Body of pancreas (tissue), 4 donors: ENCODE measurements at regions not wholly inside any gene's neighbourhood (a gene's known extent, or its start where the extent isn't known, plus 50 kb on each side); places are given as distances from the start of the nearest gene placed in this dataset.

Experiments
- CTCF ChIP-seq, 7 experiments: fragments of 450-650 bp in 4 of 7; fragments of 200-600 bp in 3 of 7; sonication (generic) in 3 of 7; IDR thresholded peaks; one replicate each; pipeline ENCODE4 v1.5.1; 2016 to 2019; ENCODE audit warnings: antibody characterized with exemption in 7 of 7
- POLR2A ChIP-seq, 3 donors: fragments of 450-650 bp; IDR thresholded peaks; one replicate each; pipeline ENCODE4 v1.6.1; 2016; ENCODE audit warnings: antibody characterized with exemption in 3 of 3, mild to moderate bottlenecking in 2 of 3

GRCh38 chr3:177589041-177589650 lies 391.9 kb upstream of the TBL1XR1 start:
- no peak for TF ChIP-seq CTCF (IDR thresholded peaks at IDR 0.05)
- TF ChIP-seq POLR2A (IDR thresholded peaks at IDR 0.05): no peak
